ENCODE measurements at regions not wholly inside any gene's neighbourhood (a gene's known extent, or its start where the extent isn't known, plus 50 kb on each side); places are given as distances from the start of the nearest gene placed in this dataset.

GRCh38 chr2:66948234-66948633, 448.9 kb upstream of the ETAA1 start:
- no peak for TF ChIP-seq CTCF (IDR thresholded peaks at IDR 0.05; ENCODE audit: extremely low read depth in 1 of 2, insufficient read depth in 1 of 2, low read depth in 1 of 2, low read length in 2 of 2)
- no peak for TF ChIP-seq MYC (IDR thresholded peaks at IDR 0.05; ENCODE audit: low read depth, low read length)

All from endothelial cell of umbilical vein (primary cell).